GM23338 (cell line): ENCODE measurements at regions not wholly inside any gene's neighbourhood (a gene's known extent, or its start where the extent isn't known, plus 50 kb on each side); places are given as distances from the start of the nearest gene placed in this dataset.

Experiments
- ATAC-seq: fragments of 200-7000 bp; cut with Tn5 transposase; 3 replicates; pipeline ENCODE4 v1.9.1; 2020
- DNase-seq: peaks from one replicate; pipeline ENCODE4 v3.0.0-alpha.2; 2015; ENCODE audit warnings: low spot score
- H2AFZ ChIP-seq: fragments of 200-600 bp; sonication (generic); 2 replicates; pipeline ENCODE4 v1.8.0; 2016; ENCODE audit warnings: antibody characterized with exemption, mild to moderate bottlenecking, moderate library complexity
- H3F3A ChIP-seq: fragments of 200-600 bp; sonication (generic); replicated peaks from 2 replicates; pipeline ENCODE4 v1.8.0; 2017; ENCODE audit warnings: antibody characterized with exemption, mixed run types, low read depth
- H3K27ac ChIP-seq: fragments of 200-600 bp; sonication (generic); 2 replicates; pipeline ENCODE4 v1.6.1; 2016; ENCODE audit warnings: low read depth
- H3K27me3 ChIP-seq: fragments of 200-600 bp; sonication (generic); 2 replicates; pipeline ENCODE4 v1.8.0; 2016; ENCODE audit warnings: mild to moderate bottlenecking, mixed run types, moderate library complexity; ENCODE audit not compliant: insufficient read depth
- H3K36me3 ChIP-seq: fragments of 200-600 bp; sonication (generic); 2 replicates; pipeline ENCODE4 v1.8.0; 2016; ENCODE audit warnings: mild to moderate bottlenecking; ENCODE audit not compliant: insufficient read depth
- H3K4me1 ChIP-seq: fragments of 200-600 bp; sonication (generic); 2 replicates; pipeline ENCODE4 v1.8.0; 2016; ENCODE audit warnings: mild to moderate bottlenecking, moderate library complexity; ENCODE audit not compliant: insufficient read depth
- H3K4me2 ChIP-seq: fragments of 200-600 bp; sonication (generic); 2 replicates; pipeline ENCODE4 v1.7.1; 2017; ENCODE audit warnings: mixed run types
- H3K4me3 ChIP-seq: fragments of 200-600 bp; sonication (generic); 2 replicates; pipeline ENCODE4 v1.6.1; 2016; ENCODE audit warnings: mixed run types
- H3K79me2 ChIP-seq: fragments of 200-600 bp; sonication (generic); replicated peaks from 2 replicates; pipeline ENCODE4 v1.8.0; 2017; ENCODE audit warnings: mild to moderate bottlenecking; ENCODE audit not compliant: insufficient read depth
- H3K9me2 ChIP-seq: fragments of 200-600 bp; sonication (generic); 2 replicates; pipeline ENCODE4 v1.8.0; 2017; ENCODE audit not compliant: insufficient read depth
- H4K20me1 ChIP-seq: fragments of 200-600 bp; sonication (generic); replicated peaks from 2 replicates; pipeline ENCODE4 v1.8.0; 2017; ENCODE audit warnings: mild to moderate bottlenecking; ENCODE audit not compliant: insufficient read depth
- H3K27ac Mint-ChIP-seq: 2 replicates; pipeline ENCODE4 v1.8.0; 2020; ENCODE audit warnings: inconsistent platforms, mild to moderate bottlenecking, moderate library complexity, mixed read lengths
- H3K27me3 Mint-ChIP-seq: 3 replicates; pipeline ENCODE4 v1.8.0; 2022; ENCODE audit warnings: low read depth, mild to moderate bottlenecking, moderate library complexity, mixed read lengths, inconsistent platforms; ENCODE audit not compliant: insufficient read depth, poor library complexity
- H3K36me3 Mint-ChIP-seq: 3 replicates; pipeline ENCODE4 v1.8.0; 2021; ENCODE audit warnings: low read depth, mild to moderate bottlenecking, inconsistent platforms, moderate library complexity, mixed read lengths
- H3K4me1 Mint-ChIP-seq: 3 replicates; pipeline ENCODE4 v1.8.0; 2020; ENCODE audit warnings: mild to moderate bottlenecking, inconsistent platforms, mixed read lengths
- H3K4me3 Mint-ChIP-seq: 3 replicates; pipeline ENCODE4 v1.8.0; 2021; ENCODE audit warnings: moderate library complexity, mild to moderate bottlenecking, inconsistent platforms, mixed read lengths
- H3K9me3 Mint-ChIP-seq: 3 replicates; pipeline ENCODE4 v1.8.0; 2020; ENCODE audit warnings: moderate library complexity, mild to moderate bottlenecking, inconsistent platforms, mixed read lengths
- CTCF ChIP-seq, 2 experiments: fragments of 200-600 bp in 1 of 2; sonication (generic) in 1 of 2; conservative IDR thresholded peaks; 2 replicates each; pipeline versions ENCODE4 v1.5.1 to v1.6.1; 2016 to 2017; ENCODE audit warnings: antibody characterized with exemption in 2 of 2, low read depth in 2 of 2, mild to moderate bottlenecking in 2 of 2, moderate library complexity in 1 of 2
- EZH2 ChIP-seq: fragments of 200-600 bp; sonication (generic); IDR thresholded peaks from one replicate; pipeline ENCODE4 v1.8.0; 2017; ENCODE audit warnings: antibody characterized with exemption, mild to moderate bottlenecking, low read depth; ENCODE audit not compliant: unreplicated experiment
- NANOG ChIP-seq: IDR thresholded peaks from 2 replicates; pipeline ENCODE4 v1.6.1; 2016; ENCODE audit warnings: antibody characterized with exemption, borderline replicate concordance
- STAT1 ChIP-seq: IDR thresholded peaks from one replicate; pipeline ENCODE4 v1.6.1; 2016; ENCODE audit warnings: antibody characterized with exemption; ENCODE audit not compliant: unreplicated experiment
- ZNF114 ChIP-seq: fragments of 250-450 bp; sonication (Bioruptor Pico); IDR thresholded peaks from 2 replicates; pipeline ENCODE4 v1.5.0; 2020; ENCODE audit warnings: mild to moderate bottlenecking, moderate library complexity
- ZNF462 ChIP-seq: fragments of 250-450 bp; sonication (Bioruptor Pico); IDR thresholded peaks from 2 replicates; pipeline ENCODE4 v1.5.0; 2020; ENCODE audit warnings: mild to moderate bottlenecking, moderate library complexity
- TF ChIP-seq, protein P1 (sequence below): IDR thresholded peaks from one replicate; pipeline ENCODE4 v1.6.1; 2018; ENCODE audit warnings: antibody characterized with exemption; ENCODE audit not compliant: unreplicated experiment

DNA sequence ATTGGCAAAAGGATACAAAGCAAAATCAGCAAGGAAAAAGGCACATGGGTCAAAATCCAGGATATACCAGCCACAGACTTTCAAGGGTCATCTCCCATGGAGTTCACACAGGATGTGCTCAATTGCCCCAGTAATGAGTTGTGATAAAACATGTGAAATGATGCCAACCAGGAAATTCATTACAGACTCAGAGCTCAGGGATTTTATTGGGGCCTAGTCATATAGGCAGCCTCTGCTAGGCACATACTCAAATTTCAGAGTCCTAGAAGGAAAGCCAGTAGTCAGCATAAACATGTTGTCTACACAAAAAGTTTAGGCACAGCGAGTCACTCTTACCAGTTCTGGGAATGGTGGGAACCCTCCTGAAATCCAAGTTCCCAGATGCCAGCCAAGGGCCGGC lies 64.4 kb upstream of the OSBPL8 start (continued):
- TF ChIP-seq, protein P1, sequence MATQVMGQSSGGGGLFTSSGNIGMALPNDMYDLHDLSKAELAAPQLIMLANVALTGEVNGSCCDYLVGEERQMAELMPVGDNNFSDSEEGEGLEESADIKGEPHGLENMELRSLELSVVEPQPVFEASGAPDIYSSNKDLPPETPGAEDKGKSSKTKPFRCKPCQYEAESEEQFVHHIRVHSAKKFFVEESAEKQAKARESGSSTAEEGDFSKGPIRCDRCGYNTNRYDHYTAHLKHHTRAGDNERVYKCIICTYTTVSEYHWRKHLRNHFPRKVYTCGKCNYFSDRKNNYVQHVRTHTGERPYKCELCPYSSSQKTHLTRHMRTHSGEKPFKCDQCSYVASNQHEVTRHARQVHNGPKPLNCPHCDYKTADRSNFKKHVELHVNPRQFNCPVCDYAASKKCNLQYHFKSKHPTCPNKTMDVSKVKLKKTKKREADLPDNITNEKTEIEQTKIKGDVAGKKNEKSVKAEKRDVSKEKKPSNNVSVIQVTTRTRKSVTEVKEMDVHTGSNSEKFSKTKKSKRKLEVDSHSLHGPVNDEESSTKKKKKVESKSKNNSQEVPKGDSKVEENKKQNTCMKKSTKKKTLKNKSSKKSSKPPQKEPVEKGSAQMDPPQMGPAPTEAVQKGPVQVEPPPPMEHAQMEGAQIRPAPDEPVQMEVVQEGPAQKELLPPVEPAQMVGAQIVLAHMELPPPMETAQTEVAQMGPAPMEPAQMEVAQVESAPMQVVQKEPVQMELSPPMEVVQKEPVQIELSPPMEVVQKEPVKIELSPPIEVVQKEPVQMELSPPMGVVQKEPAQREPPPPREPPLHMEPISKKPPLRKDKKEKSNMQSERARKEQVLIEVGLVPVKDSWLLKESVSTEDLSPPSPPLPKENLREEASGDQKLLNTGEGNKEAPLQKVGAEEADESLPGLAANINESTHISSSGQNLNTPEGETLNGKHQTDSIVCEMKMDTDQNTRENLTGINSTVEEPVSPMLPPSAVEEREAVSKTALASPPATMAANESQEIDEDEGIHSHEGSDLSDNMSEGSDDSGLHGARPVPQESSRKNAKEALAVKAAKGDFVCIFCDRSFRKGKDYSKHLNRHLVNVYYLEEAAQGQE = no peak
- no peak for TF ChIP-seq NANOG
- no peak for TF ChIP-seq EZH2

DNA sequence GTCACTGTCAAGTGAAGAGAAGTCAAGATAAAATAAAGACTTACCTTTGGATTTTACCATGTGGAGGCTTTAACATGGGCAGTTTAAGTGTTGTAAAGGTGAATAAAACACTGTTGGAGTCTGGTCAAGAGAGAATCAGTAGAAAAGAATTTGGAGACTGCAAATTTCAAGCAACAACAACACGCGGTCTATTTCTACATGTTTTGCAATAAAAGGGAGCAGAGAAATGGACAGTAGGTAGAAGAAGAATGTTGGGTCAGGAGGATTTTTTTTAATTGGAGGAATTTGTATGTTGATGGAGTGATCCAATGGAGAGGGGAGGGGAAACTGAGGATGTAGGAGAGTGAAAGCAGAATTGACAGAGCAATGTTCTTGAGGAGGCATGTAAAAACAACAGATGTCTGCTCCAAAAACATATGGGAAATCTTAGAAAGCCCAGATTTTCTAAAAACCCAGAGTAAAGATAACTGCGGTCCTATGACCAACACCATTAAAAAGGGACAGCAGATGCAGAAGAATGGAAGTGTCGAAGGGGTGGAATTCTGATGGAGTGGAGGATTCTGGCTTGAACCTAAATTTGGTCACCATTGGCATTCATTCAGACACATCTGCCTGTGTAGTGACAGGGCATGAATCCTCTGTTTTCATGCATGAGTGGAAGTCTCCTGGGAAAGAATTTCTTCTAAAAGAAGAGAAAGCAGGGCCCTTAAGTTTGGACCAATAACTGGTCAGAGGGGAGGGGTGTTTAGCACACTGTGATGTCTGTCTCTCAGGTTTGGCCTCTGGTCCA lies 68.0 kb upstream of the OSBPL8 start:
- Histone ChIP-seq H3K79me2 (no peaks in the 10 kb centered on the region), H2AFZ (0 out of 2 replicates have a peak overlapping the region, but pooled peaks have one; percentile 11), H3K9me2 (no peaks in the 10 kb centered on the region), H4K20me1 (no peaks in the 10 kb centered on the region), H3K27ac (no peak overlapping the region), H3F3A (peaks cover 4% of the 10 kb centered on the region; the same call in 1 of the 2 replicates), H3K36me3 (no peaks in the 10 kb centered on the region), H3K4me3 (no peak overlapping the region), H3K4me1 (peaks cover 18% of the 10 kb centered on the region), H3K27me3 (no peaks in the 10 kb centered on the region), H3K4me2 (no peak overlapping the region)
- Mint-ChIP-seq H3K36me3 (no peaks in the 10 kb centered on the region), H3K4me1 (peaks cover 7% of the 10 kb centered on the region), H3K27ac (no peak overlapping the region), H3K4me3 (no peak overlapping the region), H3K27me3 (peaks cover 3% of the 10 kb centered on the region), H3K9me3 (no peaks in the 10 kb centered on the region)
- TF ChIP-seq STAT1 = no peak
- ATAC-seq (no peak), DNase-seq (no peak)

DNA sequence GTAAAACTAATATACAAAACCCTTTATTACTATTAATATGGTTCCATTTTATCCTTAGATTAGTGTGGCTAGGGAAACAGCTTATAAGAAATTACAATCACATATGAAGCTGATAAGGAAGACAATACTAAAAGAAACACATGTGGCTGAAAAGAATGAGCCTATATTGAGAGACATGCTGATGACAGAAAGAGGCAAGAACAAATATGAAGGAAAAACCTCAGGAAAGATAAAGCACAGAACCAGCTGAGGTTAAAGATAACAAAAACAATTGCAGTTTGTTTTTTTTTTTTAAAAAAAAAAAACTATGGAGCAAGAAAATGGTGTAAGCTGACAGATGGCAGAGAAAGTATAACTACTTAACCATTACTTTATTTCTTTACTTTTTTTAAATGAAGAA lies 69.2 kb upstream of the OSBPL8 start:
- ATAC-seq = no peak
- Histone ChIP-seq H4K20me1 (no peaks in the 10 kb centered on the region), H2AFZ (no peak overlapping the region), H3K4me1 (peaks cover 25% of the 10 kb centered on the region), H3K27ac (no peak overlapping the region), H3K4me3 (no peak overlapping the region), H3K27me3 (no peaks in the 10 kb centered on the region), H3K9me2 (no peaks in the 10 kb centered on the region), H3K36me3 (no peaks in the 10 kb centered on the region), H3K4me2 (no peak overlapping the region), H3K79me2 (no peaks in the 10 kb centered on the region), H3F3A (peaks cover 4% of the 10 kb centered on the region; the same call in 1 of the 2 replicates)
- Mint-ChIP-seq H3K4me1 (peaks cover 16% of the 10 kb centered on the region), H3K27ac (no peak overlapping the region), H3K36me3 (no peaks in the 10 kb centered on the region), H3K4me3 (no peak overlapping the region), H3K9me3 (no peaks in the 10 kb centered on the region), H3K27me3 (peaks cover 3% of the 10 kb centered on the region)
- no peak for DNase-seq
- TF ChIP-seq ZNF114 (CRISPR knock-in tag) = no peak
- TF ChIP-seq CTCF (conservative IDR thresholded peaks at IDR 0.05; ENCODE audit: low read depth in 2 of 2) = no peak
- no peak for TF ChIP-seq ZNF462 (CRISPR knock-in tag)
- TF ChIP-seq STAT1 = no peak
